Astrocyte (in vitro differentiated cells and primary cell): ENCODE measurements at regions not wholly inside any gene's neighbourhood (a gene's known extent, or its start where the extent isn't known, plus 50 kb on each side); places are given as distances from the start of the nearest gene placed in this dataset.

Source experiments
- CTCF ChIP-seq: IDR thresholded peaks from 2 replicates; pipeline ENCODE4 v1.5.1; 2011; ENCODE audit warnings: low read depth, mild to moderate bottlenecking, inconsistent platforms, low read length, moderate library complexity; ENCODE audit not compliant: insufficient read depth
- EZH2 ChIP-seq: IDR thresholded peaks from 2 replicates; pipeline ENCODE4 v1.6.1; 2012; ENCODE audit warnings: mild to moderate bottlenecking, low read length, inconsistent platforms; ENCODE audit not compliant: insufficient read depth

GRCh38 chr15:95141486-95141885 is 910.1 kb downstream of the MCTP2 start:
- TF ChIP-seq CTCF (no peak), EZH2 (no peak)
